Fibroblast of lung (primary cell): ENCODE measurements at regions not wholly inside any gene's neighbourhood (a gene's known extent, or its start where the extent isn't known, plus 50 kb on each side); places are given as distances from the start of the nearest gene placed in this dataset.

Experiments used
- DNase-seq, 2 donors: peaks; one replicate each; pipeline versions ENCODE4 v3.0.0 to v3.0.0-alpha.2; 2010; ENCODE audit warnings: low read depth in 2 of 2
- H2AFZ ChIP-seq: 2 replicates; pipeline ENCODE4 v1.5.1; 2012; ENCODE audit warnings: low read length, control low read depth, inconsistent platforms
- H3K27ac ChIP-seq: 2 replicates; pipeline ENCODE4 v1.5.1; 2011; ENCODE audit warnings: low read length, control low read depth; ENCODE audit not compliant: insufficient read depth
- H3K27me3 ChIP-seq: 2 replicates; pipeline ENCODE4 v1.5.1; 2011; ENCODE audit warnings: mild to moderate bottlenecking, low read length; ENCODE audit not compliant: control insufficient read depth, insufficient read depth
- H3K36me3 ChIP-seq: 2 replicates; pipeline ENCODE4 v1.5.1; 2011; ENCODE audit warnings: low read length; ENCODE audit not compliant: control insufficient read depth, insufficient read depth
- H3K4me1 ChIP-seq: 2 replicates; pipeline ENCODE4 v1.5.1; 2011; ENCODE audit warnings: low read length; ENCODE audit not compliant: control insufficient read depth, insufficient read depth; ENCODE audit errors: extremely low read depth
- H3K4me2 ChIP-seq: 2 replicates; pipeline ENCODE4 v1.5.1; 2011; ENCODE audit warnings: low read length, control low read depth; ENCODE audit not compliant: insufficient read depth; ENCODE audit errors: extremely low read depth
- H3K4me3 ChIP-seq, 4 experiments: fragments of 200-600 bp in 1 of 4; sonication (generic) in 1 of 4; replicated peaks in 1 of 4; 2 replicates each; pipeline ENCODE4 v1.5.1; 2011 to 2016; ENCODE audit warnings: low read length in 4 of 4, low read depth in 3 of 4, mild to moderate bottlenecking in 3 of 4, control low read depth in 2 of 4, inconsistent platforms in 1 of 4, mixed read lengths in 1 of 4; ENCODE audit not compliant: insufficient read depth in 1 of 4; ENCODE audit errors: control extremely low read depth in 1 of 4
- H3K79me2 ChIP-seq: 2 replicates; pipeline ENCODE4 v1.5.1; 2012; ENCODE audit warnings: mild to moderate bottlenecking, low read length, inconsistent platforms; ENCODE audit not compliant: control insufficient read depth, insufficient read depth
- H3K9ac ChIP-seq: 2 replicates; pipeline ENCODE4 v1.5.1; 2011; ENCODE audit warnings: mild to moderate bottlenecking, low read length, control low read depth; ENCODE audit not compliant: insufficient read depth
- H3K9me3 ChIP-seq: 2 replicates; pipeline ENCODE4 v1.5.1; 2012; ENCODE audit warnings: low read depth, low read length; ENCODE audit not compliant: control insufficient read depth, insufficient read depth
- H4K20me1 ChIP-seq: 2 replicates; pipeline ENCODE4 v1.5.1; 2011; ENCODE audit warnings: low read length; ENCODE audit not compliant: control insufficient read depth, insufficient read depth; ENCODE audit errors: extremely low read depth
- EZH2 ChIP-seq: IDR thresholded peaks from 2 replicates; pipeline ENCODE4 v1.5.1; 2012; ENCODE audit warnings: low read length, control low read depth, mild to moderate bottlenecking; ENCODE audit errors: missing control alignments
- TF ChIP-seq, protein P1 (sequence below), 2 donors: IDR thresholded peaks in 1 of 2; conservative IDR thresholded peaks in 1 of 2; 1 replicate in 1 of 2; 2 replicates in 1 of 2; pipeline ENCODE4 v1.5.1; 2011 to 2012; ENCODE audit warnings: low read length in 2 of 2, control low read depth in 1 of 2, inconsistent platforms in 1 of 2, low read depth in 1 of 2, mild to moderate bottlenecking in 1 of 2

DNA sequence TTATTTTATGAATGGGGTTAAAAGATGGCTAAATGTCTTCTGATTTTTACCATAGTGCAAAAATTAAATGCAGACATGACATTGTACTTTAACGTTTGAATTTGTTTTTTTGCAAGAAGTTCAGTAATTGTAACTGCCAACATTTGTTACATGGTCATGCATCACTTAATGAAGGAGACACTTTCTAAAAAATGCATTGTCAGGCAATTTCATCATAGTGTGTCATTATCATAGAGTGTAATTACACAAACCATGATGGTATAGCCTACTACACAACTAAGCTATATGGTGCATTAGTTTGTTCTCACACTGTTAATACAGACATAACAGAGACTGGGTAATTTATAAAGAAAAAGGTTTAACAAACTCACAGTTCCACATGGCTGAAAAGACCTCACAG, 50.0 kb upstream of the NAA35 start:
- Histone ChIP-seq H3K4me2 (no peak overlapping the region), H3K4me1 (no peaks in the 10 kb centered on the region), H3K9me3 (no peaks in the 10 kb centered on the region), H2AFZ (no peak overlapping the region), H3K9ac (no peak overlapping the region), H3K79me2 (no peaks in the 10 kb centered on the region), H3K27ac (no peak overlapping the region), H3K4me3 (no peak overlapping the region), H3K27me3 (no peaks in the 10 kb centered on the region), H3K36me3 (no peaks in the 10 kb centered on the region), H4K20me1 (no peaks in the 10 kb centered on the region)
- no peak for DNase-seq
- TF ChIP-seq, protein P1, sequence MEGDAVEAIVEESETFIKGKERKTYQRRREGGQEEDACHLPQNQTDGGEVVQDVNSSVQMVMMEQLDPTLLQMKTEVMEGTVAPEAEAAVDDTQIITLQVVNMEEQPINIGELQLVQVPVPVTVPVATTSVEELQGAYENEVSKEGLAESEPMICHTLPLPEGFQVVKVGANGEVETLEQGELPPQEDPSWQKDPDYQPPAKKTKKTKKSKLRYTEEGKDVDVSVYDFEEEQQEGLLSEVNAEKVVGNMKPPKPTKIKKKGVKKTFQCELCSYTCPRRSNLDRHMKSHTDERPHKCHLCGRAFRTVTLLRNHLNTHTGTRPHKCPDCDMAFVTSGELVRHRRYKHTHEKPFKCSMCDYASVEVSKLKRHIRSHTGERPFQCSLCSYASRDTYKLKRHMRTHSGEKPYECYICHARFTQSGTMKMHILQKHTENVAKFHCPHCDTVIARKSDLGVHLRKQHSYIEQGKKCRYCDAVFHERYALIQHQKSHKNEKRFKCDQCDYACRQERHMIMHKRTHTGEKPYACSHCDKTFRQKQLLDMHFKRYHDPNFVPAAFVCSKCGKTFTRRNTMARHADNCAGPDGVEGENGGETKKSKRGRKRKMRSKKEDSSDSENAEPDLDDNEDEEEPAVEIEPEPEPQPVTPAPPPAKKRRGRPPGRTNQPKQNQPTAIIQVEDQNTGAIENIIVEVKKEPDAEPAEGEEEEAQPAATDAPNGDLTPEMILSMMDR (conservative IDR thresholded peaks at IDR 0.05 in 1 of 2, IDR thresholded peaks at IDR 0.05 in 1 of 2; ENCODE audit: low read depth in 1 of 2, low read length in 2 of 2), result no peak
- no peak for TF ChIP-seq EZH2
